SK-N-SH (cell line): ENCODE measurements at regions not wholly inside any gene's neighbourhood (a gene's known extent, or its start where the extent isn't known, plus 50 kb on each side); places are given as distances from the start of the nearest gene placed in this dataset.

Experiments
- CTCF ChIA-PET: fragments of 300-600, 350-600 bp; formaldehyde crosslinking; extraction: SDS; loops from one replicate; lab custom pipeline; 2021; lab: Yijun Ruan, JAX
- POLR2A ChIA-PET: fragments of 350-600 bp; sonication (Branson Sonifier 250); formaldehyde crosslinking; extraction: SDS; loops from one replicate; lab custom pipeline; 2020; ENCODE audit warnings: antibody characterized with exemption, inconsistent platforms; lab: Yijun Ruan, JAX
- DNase-seq: peaks from one replicate; pipeline ENCODE4 v3.0.0; 2012
- H2AFZ ChIP-seq: fragments of 200-600 bp; sonication (generic); 2 replicates; pipeline ENCODE4 v1.8.1; 2016; ENCODE audit warnings: antibody characterized with exemption, mild to moderate bottlenecking, low read depth
- H3F3A ChIP-seq: fragments of 200-600 bp; sonication (generic); replicated peaks from 2 replicates; pipeline ENCODE3; 2016; ENCODE audit warnings: antibody characterized with exemption, mild to moderate bottlenecking; ENCODE audit not compliant: insufficient read depth
- H3K27ac ChIP-seq, 2 experiments: fragments of 200-500 bp in 1 of 2; fragments of 200-600 bp in 1 of 2; sonication (Bioruptor generic) in 1 of 2; sonication (generic), shearing (Covaris generic) in 1 of 2; 2 replicates each; pipeline versions ENCODE4 v1.5.1 to v1.6.1; 2014 to 2016; ENCODE audit warnings: low read depth in 2 of 2, inconsistent platforms in 1 of 2, low read length in 1 of 2, mild to moderate bottlenecking in 1 of 2, mixed read lengths in 1 of 2
- H3K27me3 ChIP-seq: fragments of 200-600 bp; sonication (generic), shearing (Covaris generic); 2 replicates; pipeline ENCODE4 v1.6.1; 2016; ENCODE audit warnings: mixed run types; ENCODE audit not compliant: insufficient read depth
- H3K36me3 ChIP-seq, 2 experiments: fragments of 200-500 bp in 1 of 2; fragments of 200-600 bp in 1 of 2; sonication (Bioruptor generic) in 1 of 2; sonication (generic) in 1 of 2; replicated peaks in 1 of 2; 2 replicates each; pipeline versions ENCODE3 to v1.5.1; 2014 to 2016; ENCODE audit warnings: low read length in 1 of 2, mild to moderate bottlenecking in 1 of 2; ENCODE audit not compliant: insufficient read depth in 2 of 2, control insufficient read depth in 1 of 2
- H3K4me1 ChIP-seq, 2 experiments: fragments of 200-500 bp in 1 of 2; fragments of 200-600 bp in 1 of 2; sonication (Bioruptor generic) in 1 of 2; sonication (generic), shearing (Covaris generic) in 1 of 2; 2 replicates each; pipeline versions ENCODE4 v1.5.1 to v1.6.1; 2014 to 2016; ENCODE audit warnings: low read depth in 1 of 2, low read length in 1 of 2, mixed run types in 1 of 2; ENCODE audit not compliant: insufficient read depth in 2 of 2, control insufficient read depth in 1 of 2
- H3K4me2 ChIP-seq: fragments of 200-600 bp; sonication (generic), shearing (Covaris generic); 2 replicates; pipeline ENCODE4 v1.6.1; 2017; ENCODE audit warnings: mixed run types
- H3K4me3 ChIP-seq, 2 experiments: fragments of 200-500 bp in 1 of 2; fragments of 200-600 bp in 1 of 2; sonication (Bioruptor generic) in 1 of 2; sonication (generic), shearing (Covaris generic) in 1 of 2; 2 replicates each; pipeline versions ENCODE4 v1.5.1 to v1.8.1; 2014 to 2016; ENCODE audit warnings: low read depth in 2 of 2, inconsistent platforms in 1 of 2, low read length in 1 of 2, mild to moderate bottlenecking in 1 of 2, mixed read lengths in 1 of 2, moderate library complexity in 1 of 2
- H3K79me2 ChIP-seq: fragments of 200-600 bp; sonication (generic); 2 replicates; pipeline ENCODE4 v1.8.1; 2017; ENCODE audit warnings: mild to moderate bottlenecking; ENCODE audit not compliant: insufficient read depth
- H3K9ac ChIP-seq: fragments of 200-600 bp; sonication (generic); 2 replicates; pipeline ENCODE4 v1.6.1; 2017; ENCODE audit warnings: mixed run types
- H3K9me2 ChIP-seq: fragments of 200-600 bp; sonication (generic); 2 replicates; pipeline ENCODE4 v1.6.1; 2017; ENCODE audit warnings: mixed run types
- H3K9me3 ChIP-seq: fragments of 200-600 bp; sonication (generic); 2 replicates; pipeline ENCODE4 v1.6.1; 2017; ENCODE audit warnings: mixed run types, mild to moderate bottlenecking, moderate library complexity
- H4K20me1 ChIP-seq: fragments of 200-600 bp; sonication (generic); 2 replicates; pipeline ENCODE4 v1.6.1; 2017; ENCODE audit warnings: mild to moderate bottlenecking, mixed run types; ENCODE audit not compliant: insufficient read depth
- ELF1 ChIP-seq: IDR thresholded peaks from 2 replicates; pipeline ENCODE4 v1.4.0; 2012
- EP300 ChIP-seq, 2 experiments: IDR thresholded peaks; 2 replicates each; pipeline versions ENCODE4 v1.4.0 to v1.6.1; 2012; ENCODE audit warnings: borderline replicate concordance in 1 of 2, low read depth in 1 of 2, low read length in 1 of 2
- FOXJ3 ChIP-seq: sonication (generic); formaldehyde crosslinking; IDR thresholded peaks from 2 replicates; pipeline ENCODE4 v1.5.1; 2020; ENCODE audit warnings: mild to moderate bottlenecking, missing genetic modification reagents
- FOXM1 ChIP-seq: IDR thresholded peaks from 2 replicates; pipeline ENCODE4 v1.4.0; 2012; ENCODE audit warnings: low read depth, mild to moderate bottlenecking
- GATA2 ChIP-seq: sonication (generic); formaldehyde crosslinking; IDR thresholded peaks from 2 replicates; pipeline ENCODE4 v1.5.0; 2020; ENCODE audit warnings: mild to moderate bottlenecking, missing genetic modification reagents
- JUND ChIP-seq: IDR thresholded peaks from 2 replicates; pipeline ENCODE4 v1.4.0; 2012
- NFIC ChIP-seq: IDR thresholded peaks from 2 replicates; pipeline ENCODE4 v1.4.0; 2012; ENCODE audit warnings: borderline replicate concordance
- PBX3 ChIP-seq: IDR thresholded peaks from 2 replicates; pipeline ENCODE4; 2012
- POLR2AphosphoS5 ChIP-seq: IDR thresholded peaks from 2 replicates; pipeline ENCODE4 v1.6.1; 2012; ENCODE audit warnings: low read depth, low read length
- RAD21 ChIP-seq: IDR thresholded peaks from 2 replicates; pipeline ENCODE4 v1.6.1; 2012; ENCODE audit warnings: mild to moderate bottlenecking, low read length
- RFX5 ChIP-seq: IDR thresholded peaks from 2 replicates; pipeline ENCODE4 v1.6.1; 2012; ENCODE audit warnings: mild to moderate bottlenecking, improper control_type of control experiment, low read length
- TAF1 ChIP-seq: IDR thresholded peaks from 2 replicates; pipeline ENCODE4 v1.6.1; 2012; ENCODE audit warnings: low read depth, mild to moderate bottlenecking, low read length, moderate library complexity, borderline replicate concordance
- TCF12 ChIP-seq: IDR thresholded peaks from 2 replicates; pipeline ENCODE4 v1.4.0; 2012
- YY1 ChIP-seq: IDR thresholded peaks from 2 replicates; pipeline ENCODE4 v1.4.0; 2012; ENCODE audit warnings: low read depth, mild to moderate bottlenecking
- WGBS: methylation state at CpG from one replicate; pipeline ENCODE4 v1.1.6; 2017; ENCODE audit warnings: low lambda C conversion rate; 5-methylcytosine and 5-hydroxymethylcytosine counted together
- TF ChIP-seq, protein P1 (sequence below): fragments of 150-350 bp; IDR thresholded peaks from 2 replicates; pipeline ENCODE4 v1.6.1; 2017; ENCODE audit warnings: antibody characterized with exemption, low read length, low read depth, borderline replicate concordance
- TF ChIP-seq, protein P2 (sequence below): IDR thresholded peaks from 2 replicates; pipeline ENCODE4 v1.6.1; 2012; ENCODE audit warnings: mild to moderate bottlenecking, low read depth, low read length, moderate library complexity
- TF ChIP-seq, protein P3 (sequence below): fragments of 150-350 bp; IDR thresholded peaks from 2 replicates; pipeline ENCODE4 v1.6.1; 2016; ENCODE audit warnings: mild to moderate bottlenecking, low read depth, low read length

DNA sequence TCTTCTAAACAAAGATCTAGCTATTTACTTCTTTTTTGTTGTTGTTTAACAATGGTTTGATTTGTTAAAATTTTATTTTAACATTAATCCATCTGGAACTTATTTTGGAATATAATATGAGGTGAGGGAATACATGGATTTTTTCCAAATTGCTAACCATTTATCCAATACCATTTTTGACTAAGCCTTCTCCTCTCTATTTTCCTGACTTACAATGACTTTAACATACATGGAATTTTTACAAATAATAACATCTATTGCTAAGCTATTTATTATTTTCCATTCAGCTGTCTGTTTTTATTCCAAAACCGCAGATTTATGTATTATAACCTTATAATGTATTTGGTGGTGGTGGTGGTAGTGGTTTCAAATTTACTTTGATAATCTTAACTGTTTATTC, 420.3 kb upstream of the ADGRL2 start:
- Histone ChIP-seq H2AFZ (no peak overlapping the region), H3K79me2 (no peaks in the 10 kb centered on the region), H3K4me1 (no peaks in the 10 kb centered on the region), H3K4me2 (no peak overlapping the region), H3K9ac (no peak overlapping the region), H3K9me3 (no peaks in the 10 kb centered on the region)
- 78% methylated on average over 1 of the region's 1 CpG for WGBS
- TF ChIP-seq, protein P1, sequence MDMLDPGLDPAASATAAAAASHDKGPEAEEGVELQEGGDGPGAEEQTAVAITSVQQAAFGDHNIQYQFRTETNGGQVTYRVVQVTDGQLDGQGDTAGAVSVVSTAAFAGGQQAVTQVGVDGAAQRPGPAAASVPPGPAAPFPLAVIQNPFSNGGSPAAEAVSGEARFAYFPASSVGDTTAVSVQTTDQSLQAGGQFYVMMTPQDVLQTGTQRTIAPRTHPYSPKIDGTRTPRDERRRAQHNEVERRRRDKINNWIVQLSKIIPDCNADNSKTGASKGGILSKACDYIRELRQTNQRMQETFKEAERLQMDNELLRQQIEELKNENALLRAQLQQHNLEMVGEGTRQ: no peak
- TF ChIP-seq YY1 (no peak), TCF12 (no peak), TAF1 (no peak), RFX5 (no peak), RAD21 (no peak), ELF1 (no peak), JUND (no peak), FOXJ3 (CRISPR knock-in tag) (no peak), EP300 (IDR thresholded peaks at IDR 0.05; ENCODE audit: borderline replicate concordance in 1 of 2, low read depth in 1 of 2, low read length in 1 of 2) (no peak), GATA2 (no peak), PBX3 (no peak), FOXM1 (no peak), NFIC (no peak), POLR2AphosphoS5 (no peak)
- TF ChIP-seq, protein P2, sequence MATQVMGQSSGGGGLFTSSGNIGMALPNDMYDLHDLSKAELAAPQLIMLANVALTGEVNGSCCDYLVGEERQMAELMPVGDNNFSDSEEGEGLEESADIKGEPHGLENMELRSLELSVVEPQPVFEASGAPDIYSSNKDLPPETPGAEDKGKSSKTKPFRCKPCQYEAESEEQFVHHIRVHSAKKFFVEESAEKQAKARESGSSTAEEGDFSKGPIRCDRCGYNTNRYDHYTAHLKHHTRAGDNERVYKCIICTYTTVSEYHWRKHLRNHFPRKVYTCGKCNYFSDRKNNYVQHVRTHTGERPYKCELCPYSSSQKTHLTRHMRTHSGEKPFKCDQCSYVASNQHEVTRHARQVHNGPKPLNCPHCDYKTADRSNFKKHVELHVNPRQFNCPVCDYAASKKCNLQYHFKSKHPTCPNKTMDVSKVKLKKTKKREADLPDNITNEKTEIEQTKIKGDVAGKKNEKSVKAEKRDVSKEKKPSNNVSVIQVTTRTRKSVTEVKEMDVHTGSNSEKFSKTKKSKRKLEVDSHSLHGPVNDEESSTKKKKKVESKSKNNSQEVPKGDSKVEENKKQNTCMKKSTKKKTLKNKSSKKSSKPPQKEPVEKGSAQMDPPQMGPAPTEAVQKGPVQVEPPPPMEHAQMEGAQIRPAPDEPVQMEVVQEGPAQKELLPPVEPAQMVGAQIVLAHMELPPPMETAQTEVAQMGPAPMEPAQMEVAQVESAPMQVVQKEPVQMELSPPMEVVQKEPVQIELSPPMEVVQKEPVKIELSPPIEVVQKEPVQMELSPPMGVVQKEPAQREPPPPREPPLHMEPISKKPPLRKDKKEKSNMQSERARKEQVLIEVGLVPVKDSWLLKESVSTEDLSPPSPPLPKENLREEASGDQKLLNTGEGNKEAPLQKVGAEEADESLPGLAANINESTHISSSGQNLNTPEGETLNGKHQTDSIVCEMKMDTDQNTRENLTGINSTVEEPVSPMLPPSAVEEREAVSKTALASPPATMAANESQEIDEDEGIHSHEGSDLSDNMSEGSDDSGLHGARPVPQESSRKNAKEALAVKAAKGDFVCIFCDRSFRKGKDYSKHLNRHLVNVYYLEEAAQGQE: no peak
- TF ChIP-seq, protein P3, sequence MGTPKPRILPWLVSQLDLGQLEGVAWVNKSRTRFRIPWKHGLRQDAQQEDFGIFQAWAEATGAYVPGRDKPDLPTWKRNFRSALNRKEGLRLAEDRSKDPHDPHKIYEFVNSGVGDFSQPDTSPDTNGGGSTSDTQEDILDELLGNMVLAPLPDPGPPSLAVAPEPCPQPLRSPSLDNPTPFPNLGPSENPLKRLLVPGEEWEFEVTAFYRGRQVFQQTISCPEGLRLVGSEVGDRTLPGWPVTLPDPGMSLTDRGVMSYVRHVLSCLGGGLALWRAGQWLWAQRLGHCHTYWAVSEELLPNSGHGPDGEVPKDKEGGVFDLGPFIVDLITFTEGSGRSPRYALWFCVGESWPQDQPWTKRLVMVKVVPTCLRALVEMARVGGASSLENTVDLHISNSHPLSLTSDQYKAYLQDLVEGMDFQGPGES: no peak
- TF ChIP-seq, all 33 proteins: peak for 0
- H3K27me3 ChIP-seq: no peaks in the 10 kb centered on the region
- no peaks in the 10 kb centered on the region for H3K36me3 ChIP-seq
- no peak for DNase-seq
- no peaks in the 10 kb centered on the region for H4K20me1 ChIP-seq
- H3F3A ChIP-seq: no peaks in the 10 kb centered on the region
- ChIA-PET CTCF (no interaction called here), POLR2A (no interaction called here)
- H3K9me2 ChIP-seq: no peaks in the 10 kb centered on the region
- no peak overlapping the region for H3K27ac ChIP-seq
- no peak overlapping the region for H3K4me3 ChIP-seq
